GM19468 (cell line): ENCODE measurements at regions not wholly inside any gene's neighbourhood (a gene's known extent, or its start where the extent isn't known, plus 50 kb on each side); places are given as distances from the start of the nearest gene placed in this dataset.

ENCODE experiments used
- ATAC-seq: cut with Tn5 transposase; IDR thresholded peaks from one replicate; pipeline ENCODE4 v1.9.1; 2021; ENCODE audit warnings: mild to moderate bottlenecking, moderate library complexity, moderate number of reproducible peaks; ENCODE audit not compliant: unreplicated experiment; ENCODE audit errors: extremely low read depth

DNA sequence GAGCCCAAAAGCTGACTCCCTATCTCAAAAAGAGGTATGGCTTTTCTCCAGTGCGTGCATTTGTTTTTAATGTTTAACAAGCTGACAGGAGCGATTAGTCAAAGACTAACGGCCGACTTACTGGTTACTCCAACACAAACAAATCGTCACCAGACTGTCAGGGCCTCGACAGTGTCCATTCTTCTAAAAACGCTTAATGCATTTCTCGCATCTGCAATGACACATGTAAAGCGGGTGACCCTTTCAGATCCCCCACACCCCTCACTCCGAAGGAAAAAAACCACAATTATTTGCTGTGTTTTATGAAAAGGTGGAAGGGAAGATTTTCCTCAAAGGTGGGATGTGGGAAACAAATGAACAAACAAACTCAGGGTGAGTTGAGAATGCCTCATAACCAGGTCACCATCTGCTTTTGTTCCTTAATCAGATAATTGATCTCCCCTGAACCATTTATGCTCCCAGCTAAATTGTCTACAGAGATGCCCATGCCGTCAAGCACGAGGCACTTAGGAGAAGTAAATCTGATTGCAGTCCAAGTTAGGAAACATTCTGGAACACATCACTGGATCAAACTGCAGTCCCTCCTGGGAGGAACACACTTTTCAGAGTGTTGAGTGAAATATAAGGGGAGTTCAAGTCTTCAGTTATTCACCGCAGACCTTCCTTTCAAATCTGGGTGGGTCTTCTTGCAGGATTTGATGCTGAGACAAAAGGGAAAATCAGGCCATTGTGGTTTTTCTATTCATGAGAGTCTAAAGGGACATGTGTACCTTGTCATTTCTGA lies 340.8 kb downstream of the CMPK2 start:
- ATAC-seq: no peak

DNA sequence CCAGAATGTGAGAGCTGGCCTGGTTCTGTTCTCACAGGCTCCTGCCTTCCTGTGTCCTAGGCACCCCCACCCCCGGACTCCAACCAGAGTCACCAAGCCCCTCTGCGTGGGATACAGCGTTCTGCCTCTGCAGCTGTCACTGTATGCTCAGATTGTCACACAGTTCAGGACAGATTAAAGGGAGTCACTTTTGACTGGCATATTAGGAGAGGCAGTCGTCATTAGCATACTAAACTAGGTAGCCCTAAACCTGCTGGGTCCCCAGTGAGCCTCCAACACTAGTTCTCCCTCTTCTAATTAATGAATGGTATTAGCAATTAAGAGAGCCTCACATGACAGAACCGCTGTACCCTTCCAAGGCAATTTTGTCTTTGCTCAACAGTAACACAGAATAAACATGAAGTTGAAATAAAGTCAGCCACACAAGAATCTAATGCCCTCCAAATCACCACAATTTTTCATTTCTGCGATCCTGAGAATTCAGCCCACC lies 340.2 kb downstream of the CMPK2 start:
- ATAC-seq: no peak

- ATAC-seq: no peak
Measured at GRCh38 chr2:6526093-6526824, 339.4 kb downstream of the CMPK2 start.

GRCh38 chr2:6531304-6531703 lies 334.4 kb downstream of the CMPK2 start:
- ATAC-seq: no peak

- ATAC-seq: no peak
Measured at GRCh38 chr2:6535572-6535971, 330.1 kb downstream of the CMPK2 start.

DNA sequence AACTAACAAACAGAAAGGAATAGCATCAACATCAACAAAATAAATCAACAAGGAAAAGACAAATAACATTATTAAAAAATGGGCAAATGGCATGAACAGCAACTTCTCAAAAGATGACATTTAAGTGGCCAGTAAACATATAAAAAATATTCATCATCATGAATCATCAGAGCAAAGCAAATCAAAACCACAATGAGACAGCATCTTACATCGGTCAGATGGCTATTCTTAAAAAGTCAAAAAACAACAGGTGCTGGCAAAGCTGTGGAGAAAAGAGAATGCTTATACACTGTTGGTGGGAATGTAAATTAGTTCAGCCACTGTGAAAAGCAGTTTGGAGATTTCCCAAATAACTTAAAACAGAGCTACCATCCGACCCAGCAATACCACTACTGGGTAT lies 327.1 kb downstream of the CMPK2 start:
- no peak for ATAC-seq

DNA sequence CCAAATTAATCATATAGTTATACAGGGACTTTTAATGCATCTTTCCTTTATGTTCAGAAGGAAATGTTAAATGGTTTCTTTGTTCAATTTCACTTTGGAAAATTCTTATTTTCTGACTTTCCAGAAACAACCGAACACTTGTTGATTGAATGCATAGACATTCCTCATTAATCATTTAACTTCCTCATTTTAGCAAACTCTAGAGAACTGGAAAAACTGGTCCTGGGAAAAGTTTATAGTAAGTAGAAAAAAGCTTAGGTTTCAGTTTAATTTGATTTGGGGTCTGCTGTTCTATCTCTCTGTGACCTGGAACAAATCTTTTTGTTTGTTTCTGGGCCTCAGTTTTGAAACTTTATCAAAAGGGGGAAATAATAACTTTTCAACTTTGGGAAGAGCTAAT lies 320.4 kb downstream of the CMPK2 start:
- no peak for ATAC-seq

DNA sequence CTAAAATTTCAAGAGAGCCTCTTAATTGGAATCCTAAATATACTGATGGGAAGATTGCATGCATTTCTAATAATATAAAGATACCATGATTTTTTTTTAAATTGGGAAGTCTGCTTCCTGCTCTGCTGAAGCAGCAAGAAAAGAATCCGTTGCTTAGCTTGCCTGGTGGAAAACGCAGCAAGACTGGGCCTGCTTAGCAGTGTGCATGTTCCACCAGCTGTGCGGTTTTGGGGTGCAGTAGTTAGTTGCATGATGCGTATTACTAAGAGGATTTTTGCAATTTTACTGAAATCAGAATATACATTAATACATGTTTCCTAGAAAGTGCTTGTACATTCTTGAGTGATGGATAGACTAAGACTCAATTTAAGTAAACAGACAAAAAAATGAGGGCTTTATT lies 319.9 kb downstream of the CMPK2 start:
- no peak for ATAC-seq

GRCh38 chr2:6554466-6554865 lies 311.2 kb downstream of the CMPK2 start:
- no peak for ATAC-seq

DNA sequence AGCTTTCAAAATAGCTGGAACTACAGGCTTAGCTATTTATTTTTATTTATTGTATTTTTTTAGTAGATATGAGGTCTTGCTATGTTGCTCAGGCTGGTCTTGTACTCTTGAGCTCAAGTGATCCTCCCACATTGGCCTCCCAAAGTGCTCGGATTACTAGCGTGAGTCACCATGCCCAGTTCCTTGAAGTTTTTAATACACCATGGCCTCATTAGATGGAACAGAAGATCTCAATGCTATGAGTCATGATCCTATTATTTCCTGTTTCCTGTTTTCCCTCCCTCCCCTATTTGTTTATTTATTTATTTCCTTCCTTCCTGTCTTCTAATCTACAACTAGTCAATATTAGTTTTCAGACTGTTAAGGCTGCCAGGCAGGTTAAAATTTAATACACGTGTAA lies 309.0 kb downstream of the CMPK2 start:
- ATAC-seq: no peak

- no peak for ATAC-seq
Measured at GRCh38 chr2:6557737-6558136, 308.0 kb downstream of the CMPK2 start.

DNA sequence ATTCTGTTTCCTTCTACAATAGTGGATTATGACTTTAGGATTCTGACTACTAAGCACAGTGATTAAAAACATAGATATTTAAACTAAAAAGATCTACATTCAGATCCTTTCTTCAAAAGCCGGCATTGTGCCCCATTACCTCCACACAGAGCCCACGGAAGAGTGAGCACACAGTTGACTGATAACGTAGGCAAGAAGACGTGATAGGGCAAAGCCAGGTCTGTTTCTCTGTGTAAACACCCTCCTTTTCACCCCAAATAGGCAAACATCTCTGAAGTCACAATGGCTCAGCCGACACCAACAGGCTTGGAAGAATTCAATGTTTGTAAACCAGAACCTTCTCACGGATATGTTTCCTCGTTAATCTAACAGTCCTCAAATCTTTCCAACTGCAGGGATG lies 302.9 kb downstream of the CMPK2 start:
- no peak for ATAC-seq

DNA sequence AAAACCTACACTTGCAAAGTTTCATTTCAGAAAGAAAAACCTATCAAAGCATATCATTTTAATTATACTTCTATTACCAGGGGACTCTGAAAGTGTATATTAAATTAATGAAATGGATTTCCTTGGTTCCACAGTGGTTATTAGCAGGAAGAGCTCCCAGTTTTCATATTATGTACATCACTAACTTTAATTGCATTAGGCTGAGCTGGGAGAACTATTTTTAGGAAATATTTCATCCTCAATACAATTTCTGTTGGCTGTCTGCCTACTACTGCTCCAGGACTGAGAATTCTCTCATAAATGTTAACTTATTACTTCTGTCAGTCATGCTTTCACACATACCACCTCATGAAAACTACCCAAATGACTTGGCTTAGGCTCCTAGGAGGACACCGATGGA lies 301.4 kb downstream of the CMPK2 start:
- no peak for ATAC-seq

DNA sequence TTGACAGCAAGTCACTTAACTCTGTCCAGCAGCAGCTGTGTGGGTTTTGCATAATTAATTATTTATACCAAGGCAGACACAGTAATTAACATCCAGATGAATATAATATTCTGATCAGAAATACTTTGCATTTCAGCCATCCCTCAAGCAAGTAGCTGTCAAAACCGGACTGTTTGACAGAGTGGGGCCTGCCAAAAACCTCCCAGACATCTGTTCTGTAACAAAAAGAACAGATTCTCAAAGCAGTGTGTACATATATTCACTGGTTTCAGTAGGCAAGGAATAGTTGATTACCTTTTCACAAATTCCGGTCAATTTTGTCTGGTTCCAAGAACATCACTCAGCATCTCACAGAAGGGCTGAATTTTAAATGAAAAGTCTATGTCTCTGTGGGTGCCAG lies 291.6 kb downstream of the CMPK2 start:
- ATAC-seq: no peak

DNA sequence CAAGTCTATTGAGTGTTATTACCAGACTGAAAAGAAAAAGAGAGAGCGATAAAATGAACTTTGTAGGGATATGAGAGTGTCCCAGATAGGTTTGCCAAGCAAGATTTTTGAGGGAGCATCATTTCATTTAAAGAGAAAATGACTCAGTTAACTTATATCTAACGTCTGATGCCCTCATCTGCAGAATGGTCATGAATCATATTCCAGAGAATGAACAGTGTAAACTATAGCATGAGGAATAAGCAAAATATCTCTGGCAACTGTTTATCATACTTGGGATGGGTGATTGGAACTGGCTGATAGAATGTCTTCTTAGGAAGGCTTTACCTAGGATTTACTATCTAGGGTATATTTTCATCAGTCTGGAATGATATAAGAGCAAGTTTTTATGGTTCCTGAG lies 289.4 kb downstream of the CMPK2 start:
- ATAC-seq: no peak

- no peak for ATAC-seq
Measured at GRCh38 chr2:6577960-6578359, 287.7 kb downstream of the CMPK2 start.

DNA sequence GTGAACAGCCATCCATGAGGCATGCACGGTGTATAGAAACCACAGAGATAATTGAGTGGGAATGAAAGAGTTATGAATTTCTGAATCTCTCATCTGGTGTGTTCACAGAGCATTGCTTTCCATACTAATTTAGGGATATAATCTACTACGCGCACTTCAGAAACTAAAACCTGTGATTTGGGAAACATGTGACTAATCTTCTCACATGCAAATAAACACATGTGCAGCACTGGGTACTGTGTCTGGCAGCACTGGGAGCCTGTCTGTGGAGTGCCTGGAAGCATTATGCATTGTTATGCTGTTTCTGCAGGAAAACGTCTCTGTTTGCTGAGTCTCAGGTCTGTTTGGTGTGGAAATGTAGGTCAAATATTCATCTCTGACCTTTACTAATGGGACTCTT lies 287.3 kb downstream of the CMPK2 start:
- ATAC-seq: no peak

- no peak for ATAC-seq
Measured at GRCh38 chr2:6579281-6579680, 286.4 kb downstream of the CMPK2 start.

GRCh38 chr2:6580982-6581381 lies 284.7 kb downstream of the CMPK2 start:
- ATAC-seq: no peak

DNA sequence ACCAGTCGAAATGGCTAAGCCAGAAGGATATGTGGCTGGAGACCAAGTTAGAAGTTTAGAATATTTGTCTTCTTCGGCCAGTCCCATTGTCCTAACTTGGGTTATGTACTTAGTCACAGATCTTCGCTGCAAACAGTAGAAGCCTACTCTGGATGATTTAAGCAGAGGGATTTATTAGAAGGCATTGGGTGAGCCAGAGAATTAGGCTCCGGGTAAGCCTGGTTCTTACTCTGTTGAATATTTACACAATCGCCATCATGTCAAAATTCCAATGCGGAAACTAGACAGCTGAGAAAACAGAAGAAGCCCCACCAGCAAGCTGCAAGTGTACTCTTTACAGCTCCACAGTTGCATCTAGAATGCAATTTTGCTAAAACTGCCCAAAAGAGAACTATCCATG lies 276.6 kb downstream of the CMPK2 start:
- ATAC-seq: no peak

- no peak for ATAC-seq
Measured at GRCh38 chr2:6590442-6590841, 275.3 kb downstream of the CMPK2 start.

DNA sequence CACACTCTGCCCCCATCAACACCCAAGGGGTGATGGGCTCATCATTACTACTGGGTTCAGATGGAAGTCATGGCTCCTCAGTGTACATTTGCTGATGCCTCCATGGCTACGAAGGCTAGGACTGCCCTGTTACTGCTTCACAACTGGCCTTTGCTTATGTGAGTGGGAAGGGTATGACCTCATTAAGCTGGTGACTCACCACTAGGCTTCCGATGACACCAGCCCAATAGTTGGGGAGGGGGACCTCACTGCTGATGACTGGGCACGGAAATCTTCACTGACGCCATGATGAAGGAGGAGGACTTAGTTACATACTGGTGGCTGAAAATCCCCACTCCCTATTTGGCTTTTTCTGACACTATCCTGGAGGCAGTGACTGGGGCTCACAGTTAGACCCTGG lies 263.2 kb downstream of the CMPK2 start:
- ATAC-seq: no peak
